ENCODE measurements at regions not wholly inside any gene's neighbourhood (a gene's known extent, or its start where the extent isn't known, plus 50 kb on each side); places are given as distances from the start of the nearest gene placed in this dataset.
"Not testable (repeated sequence)": the region's sequence is repeated elsewhere in the genome, so short reads cannot be mapped to it uniquely, and the experiment has no call there.

DNA sequence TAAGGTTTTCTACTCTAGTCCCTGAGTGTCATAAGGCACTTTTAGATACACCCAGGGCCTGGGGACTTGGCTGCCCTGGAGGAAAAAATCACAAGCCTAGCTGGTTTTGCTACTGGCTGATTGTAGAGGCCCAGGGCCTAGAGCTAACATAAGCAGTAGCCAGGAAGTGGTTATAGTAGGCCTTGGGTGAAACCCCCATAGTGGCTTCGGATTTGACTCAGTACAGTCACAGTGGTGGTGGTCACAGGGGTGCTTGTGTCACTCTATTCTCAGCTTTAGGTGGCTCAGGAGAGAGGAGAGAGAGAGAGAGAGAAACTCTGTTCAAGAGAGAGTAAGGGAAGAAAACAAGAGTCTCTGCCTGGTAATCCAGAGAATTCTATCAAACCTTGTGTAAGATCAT is 194.5 kb upstream of the EDA2R start:
- no peaks in the 10 kb centered on the region for H4K20me1 ChIP-seq (ENCODE audit: insufficient read depth)
- TF ChIP-seq, protein P1, sequence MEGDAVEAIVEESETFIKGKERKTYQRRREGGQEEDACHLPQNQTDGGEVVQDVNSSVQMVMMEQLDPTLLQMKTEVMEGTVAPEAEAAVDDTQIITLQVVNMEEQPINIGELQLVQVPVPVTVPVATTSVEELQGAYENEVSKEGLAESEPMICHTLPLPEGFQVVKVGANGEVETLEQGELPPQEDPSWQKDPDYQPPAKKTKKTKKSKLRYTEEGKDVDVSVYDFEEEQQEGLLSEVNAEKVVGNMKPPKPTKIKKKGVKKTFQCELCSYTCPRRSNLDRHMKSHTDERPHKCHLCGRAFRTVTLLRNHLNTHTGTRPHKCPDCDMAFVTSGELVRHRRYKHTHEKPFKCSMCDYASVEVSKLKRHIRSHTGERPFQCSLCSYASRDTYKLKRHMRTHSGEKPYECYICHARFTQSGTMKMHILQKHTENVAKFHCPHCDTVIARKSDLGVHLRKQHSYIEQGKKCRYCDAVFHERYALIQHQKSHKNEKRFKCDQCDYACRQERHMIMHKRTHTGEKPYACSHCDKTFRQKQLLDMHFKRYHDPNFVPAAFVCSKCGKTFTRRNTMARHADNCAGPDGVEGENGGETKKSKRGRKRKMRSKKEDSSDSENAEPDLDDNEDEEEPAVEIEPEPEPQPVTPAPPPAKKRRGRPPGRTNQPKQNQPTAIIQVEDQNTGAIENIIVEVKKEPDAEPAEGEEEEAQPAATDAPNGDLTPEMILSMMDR (conservative IDR thresholded peaks at IDR 0.05; ENCODE audit: low read depth, low read length): no peak
- no peaks in the 10 kb centered on the region for H3K4me1 ChIP-seq (ENCODE audit: low read depth, poor library complexity, severe bottlenecking)
- H3K36me3 ChIP-seq (ENCODE audit: insufficient read depth): no peaks in the 10 kb centered on the region
- H3K9ac ChIP-seq: no peak overlapping the region
- H3K4me3 ChIP-seq (IDR thresholded peaks at IDR 0.05; ENCODE audit: insufficient read depth, low read depth, low read length): no peak overlapping the region
- H2AFZ ChIP-seq (ENCODE audit: low read depth): no peak overlapping the region
- H3K79me2 ChIP-seq (ENCODE audit: insufficient read depth, low read depth): no peaks in the 10 kb centered on the region
- H3K27me3 ChIP-seq (ENCODE audit: insufficient read depth, low read depth): no peaks in the 10 kb centered on the region
- no peak overlapping the region for H3K27ac ChIP-seq
- no peak overlapping the region for H3K4me2 ChIP-seq

DNA sequence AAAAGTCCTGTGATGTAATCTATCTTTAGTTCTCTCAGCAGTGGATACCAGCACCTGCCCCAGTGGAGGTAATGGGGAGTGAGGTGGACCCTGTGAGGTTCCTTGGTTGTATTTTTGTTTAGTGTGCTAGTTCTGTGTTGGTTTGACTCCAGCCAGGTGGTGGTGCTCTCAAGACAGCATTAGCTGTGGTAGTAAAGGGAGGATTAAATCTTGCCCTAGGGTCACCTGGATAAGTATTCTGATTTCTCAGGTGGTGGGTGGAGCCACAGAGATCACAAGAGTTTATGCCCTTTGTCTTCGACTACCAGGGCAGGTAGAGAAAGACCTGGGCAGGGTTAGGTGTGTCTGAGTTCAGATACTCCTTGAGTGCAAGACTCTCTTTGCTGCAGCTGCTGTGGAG is 176.3 kb upstream of the EDA2R start:
- H3K4me3 ChIP-seq (IDR thresholded peaks at IDR 0.05; ENCODE audit: insufficient read depth, low read depth, low read length): no peak overlapping the region
- H3K4me2 ChIP-seq: no peak overlapping the region
- H4K20me1 ChIP-seq (ENCODE audit: insufficient read depth): no peaks in the 10 kb centered on the region
- no peak overlapping the region for H3K27ac ChIP-seq
- no peak overlapping the region for H2AFZ ChIP-seq (ENCODE audit: low read depth)
- no peak overlapping the region for H3K9ac ChIP-seq
- H3K36me3 ChIP-seq (ENCODE audit: insufficient read depth): no peaks in the 10 kb centered on the region
- no peaks in the 10 kb centered on the region for H3K27me3 ChIP-seq (ENCODE audit: insufficient read depth, low read depth)
- H3K79me2 ChIP-seq (ENCODE audit: insufficient read depth, low read depth): no peaks in the 10 kb centered on the region
- H3K4me1 ChIP-seq (ENCODE audit: low read depth, poor library complexity, severe bottlenecking): no peaks in the 10 kb centered on the region
- TF ChIP-seq, protein P1 (conservative IDR thresholded peaks at IDR 0.05; ENCODE audit: low read depth, low read length): no peak

DNA sequence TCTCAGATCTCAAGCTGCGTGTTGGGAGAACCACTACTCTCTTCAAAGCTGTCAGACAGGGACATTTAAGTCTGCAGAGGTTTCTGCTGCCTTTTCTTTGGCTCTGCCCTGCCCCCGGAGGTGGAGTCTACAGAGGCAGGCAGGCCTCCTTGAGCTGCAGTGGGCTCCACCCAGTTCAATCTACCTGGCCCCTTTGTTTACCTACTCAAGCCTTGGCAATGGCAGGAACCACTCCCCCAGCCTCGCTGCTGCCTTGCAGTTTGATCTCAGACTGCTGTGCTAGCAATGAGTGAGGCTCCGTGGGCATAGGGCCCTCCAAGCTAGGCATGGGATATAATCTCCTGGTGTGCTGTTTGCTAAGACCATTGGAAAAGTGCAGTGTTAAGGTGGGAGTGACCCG is 155.6 kb upstream of the EDA2R start:
- not testable (repeated sequence) for H3K4me2 ChIP-seq; H3K79me2 ChIP-seq (ENCODE audit: insufficient read depth, low read depth); H3K36me3 ChIP-seq (ENCODE audit: insufficient read depth); H3K27me3 ChIP-seq (ENCODE audit: insufficient read depth, low read depth); H3K9ac ChIP-seq; H3K4me3 ChIP-seq (IDR thresholded peaks at IDR 0.05; ENCODE audit: insufficient read depth, low read depth, low read length); H2AFZ ChIP-seq (ENCODE audit: low read depth); H3K4me1 ChIP-seq (ENCODE audit: low read depth, poor library complexity, severe bottlenecking); H3K27ac ChIP-seq; H4K20me1 ChIP-seq (ENCODE audit: insufficient read depth)

DNA sequence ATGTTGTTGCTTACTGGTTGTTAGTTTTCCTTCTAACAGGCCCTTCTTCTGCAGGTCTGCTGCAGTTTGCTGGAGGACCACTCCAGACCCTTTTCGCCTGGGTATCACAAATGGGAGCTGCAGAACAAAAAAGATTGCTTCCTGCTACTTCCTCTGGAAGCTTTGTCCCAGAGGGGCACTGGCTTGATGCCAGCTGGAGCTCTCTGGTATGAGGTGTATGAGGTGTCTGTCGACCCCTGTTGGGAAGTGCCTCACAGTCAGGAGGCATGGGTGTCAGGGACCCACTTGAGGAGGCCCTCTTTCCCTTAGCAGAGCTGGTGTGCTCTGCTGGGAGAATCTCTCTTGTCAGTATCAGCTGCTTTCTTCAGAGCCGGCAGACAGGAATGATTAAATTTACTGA is 127.4 kb upstream of the EDA2R start:
- no peak overlapping the region for H3K9ac ChIP-seq
- no peak overlapping the region for H3K4me2 ChIP-seq
- TF ChIP-seq, protein P1 (conservative IDR thresholded peaks at IDR 0.05; ENCODE audit: low read depth, low read length): no peak
- H2AFZ ChIP-seq (ENCODE audit: low read depth): no peak overlapping the region
- no peaks in the 10 kb centered on the region for H3K79me2 ChIP-seq (ENCODE audit: insufficient read depth, low read depth)
- no peak overlapping the region for H3K27ac ChIP-seq
- no peaks in the 10 kb centered on the region for H3K27me3 ChIP-seq (ENCODE audit: insufficient read depth, low read depth)
- no peak overlapping the region for H3K4me3 ChIP-seq (IDR thresholded peaks at IDR 0.05; ENCODE audit: insufficient read depth, low read depth, low read length)
- H3K4me1 ChIP-seq (ENCODE audit: low read depth, poor library complexity, severe bottlenecking): no peaks in the 10 kb centered on the region
- H3K36me3 ChIP-seq (ENCODE audit: insufficient read depth): no peaks in the 10 kb centered on the region
- H4K20me1 ChIP-seq (ENCODE audit: insufficient read depth): no peaks in the 10 kb centered on the region

DNA sequence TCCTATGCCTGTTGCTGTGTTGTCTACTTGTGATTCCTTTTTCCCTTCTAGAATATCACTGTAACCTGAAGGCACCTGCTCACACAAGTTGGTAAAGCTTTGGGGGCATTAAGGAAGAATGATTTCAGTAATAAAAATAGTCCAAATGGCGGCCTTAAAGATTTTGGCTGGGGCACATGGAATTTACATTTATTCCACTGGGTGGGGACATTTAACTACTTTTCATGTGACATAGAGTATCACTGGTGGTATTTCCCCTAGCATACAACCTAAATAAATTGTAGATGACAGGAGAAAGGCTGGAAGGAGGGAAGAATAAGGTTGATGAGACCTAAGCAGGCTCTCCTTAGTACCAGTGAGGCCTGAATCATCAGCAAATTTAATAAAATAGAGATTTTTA is 121.8 kb upstream of the EDA2R start:
- H3K9ac ChIP-seq: no peak overlapping the region
- H3K36me3 ChIP-seq (ENCODE audit: insufficient read depth): no peaks in the 10 kb centered on the region
- H4K20me1 ChIP-seq (ENCODE audit: insufficient read depth): no peaks in the 10 kb centered on the region
- no peak overlapping the region for H3K27ac ChIP-seq
- H3K27me3 ChIP-seq (ENCODE audit: insufficient read depth, low read depth): no peaks in the 10 kb centered on the region
- no peaks in the 10 kb centered on the region for H3K79me2 ChIP-seq (ENCODE audit: insufficient read depth, low read depth)
- H2AFZ ChIP-seq (ENCODE audit: low read depth): no peak overlapping the region
- no peak overlapping the region for H3K4me2 ChIP-seq
- no peak overlapping the region for H3K4me3 ChIP-seq (IDR thresholded peaks at IDR 0.05; ENCODE audit: insufficient read depth, low read depth, low read length)
- no peaks in the 10 kb centered on the region for H3K4me1 ChIP-seq (ENCODE audit: low read depth, poor library complexity, severe bottlenecking)
- TF ChIP-seq, protein P1 (conservative IDR thresholded peaks at IDR 0.05; ENCODE audit: low read depth, low read length): no peak; the same call in 1 of the 2 replicates
